Stimulated activated naive CD4-positive, alpha-beta T cell (primary cell): ENCODE measurements at regions not wholly inside any gene's neighbourhood (a gene's known extent, or its start where the extent isn't known, plus 50 kb on each side); places are given as distances from the start of the nearest gene placed in this dataset.
"Not testable (repeated sequence)": the region's sequence is repeated elsewhere in the genome, so short reads cannot be mapped to it uniquely, and the experiment has no call there.

Experiments used
- DNase-seq, 6 experiments: peaks; one replicate each; lab custom pipeline; 2025; lab: John Stamatoyannopoulos, UW

- DNase-seq: no peak
Observed at GRCh38 chr11:112617977-112618826, 343.0 kb upstream of the NCAM1 start.

DNA sequence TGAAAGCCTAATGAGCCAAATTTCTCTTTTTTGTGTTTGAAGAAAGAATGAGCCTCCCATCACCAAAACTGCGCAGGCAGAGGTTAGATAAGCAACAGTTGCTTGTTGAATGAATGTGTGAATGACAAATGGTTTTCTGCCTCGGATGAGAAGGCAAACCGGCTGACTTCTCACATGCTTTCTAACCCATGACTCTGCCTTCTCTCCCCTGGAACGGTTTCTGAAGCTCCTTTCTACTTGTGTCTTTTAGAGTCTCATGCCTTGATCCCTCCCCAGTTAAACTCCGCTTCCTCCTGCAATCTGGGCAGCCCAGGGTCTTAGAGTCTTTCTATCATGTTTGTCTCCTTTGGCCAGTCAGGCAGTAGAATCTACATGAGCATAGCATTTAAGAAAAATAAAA lies 342.1 kb upstream of the NCAM1 start:
- DNase-seq: no peak

DNA sequence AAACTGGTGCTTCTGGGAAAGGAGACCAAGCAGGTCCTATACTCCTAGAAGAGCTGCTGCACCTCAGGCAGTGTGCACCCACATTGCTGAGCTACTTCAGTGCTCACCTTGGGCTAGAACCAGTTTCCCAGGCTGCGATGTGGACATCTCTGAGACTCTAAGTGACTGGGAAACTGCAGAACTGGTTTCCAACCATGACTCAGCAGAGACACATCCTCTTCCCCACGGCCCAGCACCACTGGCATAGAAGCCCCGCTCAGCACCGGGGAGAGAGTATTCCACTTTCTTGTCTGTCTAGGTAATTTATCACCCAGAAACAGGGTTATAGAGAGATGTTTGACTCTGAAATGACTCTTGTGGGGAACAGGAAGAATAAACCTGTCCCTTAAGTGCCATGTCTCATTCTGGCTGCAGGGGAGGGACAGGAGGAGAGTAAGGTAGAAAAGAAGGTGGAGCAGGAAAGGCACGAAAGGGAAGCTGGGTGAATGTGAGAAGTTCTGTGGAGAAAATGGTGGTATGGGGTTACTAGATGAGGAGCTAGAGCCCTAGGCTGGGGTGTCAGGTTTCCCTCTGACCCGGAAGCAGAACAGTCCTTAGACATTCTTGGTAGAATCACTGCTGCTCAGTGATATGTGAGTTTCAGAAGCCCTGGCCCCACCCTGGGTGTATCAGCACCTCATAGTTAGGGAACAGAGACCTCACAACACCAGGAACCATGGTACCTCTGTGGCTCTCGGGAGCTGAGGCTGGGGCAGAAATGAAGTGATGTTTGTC lies 340.4 kb upstream of the NCAM1 start:
- DNase-seq: no peak

- DNase-seq: no peak
Observed at GRCh38 chr11:112623057-112623456, 338.2 kb upstream of the NCAM1 start.

DNA sequence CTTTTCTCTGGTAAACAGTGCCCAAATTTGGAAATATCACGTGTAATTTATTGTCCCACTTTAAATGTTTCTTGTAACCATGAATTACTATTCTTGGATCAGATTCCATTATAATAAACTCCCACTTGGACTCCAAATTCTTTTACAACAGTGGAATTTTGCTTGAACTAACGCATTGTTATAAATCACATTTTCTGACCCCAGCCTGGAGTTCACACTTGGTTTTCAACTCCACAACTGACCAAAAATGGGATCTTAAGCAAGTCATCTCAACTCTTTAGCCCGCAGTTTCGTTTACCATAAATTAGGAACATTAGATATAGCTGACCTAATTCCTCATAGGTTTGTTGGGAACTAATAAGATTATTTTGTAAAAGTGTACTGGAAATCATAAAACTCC lies 336.8 kb upstream of the NCAM1 start:
- no peak for DNase-seq

GRCh38 chr11:112624971-112625370 lies 336.2 kb upstream of the NCAM1 start:
- DNase-seq: not testable (repeated sequence)

- no peak for DNase-seq
Observed at GRCh38 chr11:112625814-112626213, 335.4 kb upstream of the NCAM1 start.

GRCh38 chr11:112626731-112627130 lies 334.5 kb upstream of the NCAM1 start:
- no peak for DNase-seq

DNA sequence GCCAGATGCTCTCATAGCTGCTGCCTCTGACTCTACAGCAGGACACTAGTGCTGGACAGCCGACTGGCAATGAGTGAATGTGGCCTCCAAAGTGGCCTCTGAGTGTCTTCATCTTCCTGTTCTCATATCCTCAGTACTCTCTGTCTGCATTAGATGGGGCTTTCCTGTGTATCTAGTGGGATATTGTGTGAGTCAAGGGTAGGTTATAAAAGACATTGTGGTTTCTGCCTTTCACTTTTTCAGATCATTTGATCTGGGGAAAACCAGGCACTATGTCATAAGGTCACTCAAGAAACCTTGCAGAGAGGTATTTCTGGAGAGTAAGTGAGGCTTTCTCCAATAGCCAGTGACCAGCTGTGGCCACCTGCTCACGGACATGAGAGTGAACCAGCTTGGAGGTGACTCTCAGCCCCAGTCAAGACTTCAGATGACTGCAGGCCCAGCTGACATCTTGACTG lies 333.6 kb upstream of the NCAM1 start:
- no peak for DNase-seq

DNA sequence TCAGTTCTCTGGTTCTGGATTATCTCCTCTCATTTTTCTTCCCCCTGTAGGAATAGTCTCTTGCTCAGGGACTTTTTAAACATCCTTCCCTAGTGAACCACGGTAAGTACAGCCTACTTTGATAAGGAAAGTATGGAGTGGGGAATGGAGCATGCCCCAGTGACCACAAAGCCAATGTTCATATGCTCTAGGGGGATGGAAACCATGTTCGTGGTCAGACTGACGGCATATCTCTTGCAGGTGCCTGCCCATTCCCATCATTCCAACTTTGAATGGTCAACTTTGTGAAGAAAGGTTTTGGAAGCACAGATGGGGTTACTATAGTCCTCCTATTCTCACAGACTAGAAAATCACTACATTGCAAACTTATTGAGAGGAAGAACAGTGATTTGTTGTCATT lies 332.5 kb upstream of the NCAM1 start:
- no peak for DNase-seq

GRCh38 chr11:112630496-112630895 lies 330.7 kb upstream of the NCAM1 start:
- no peak for DNase-seq

DNA sequence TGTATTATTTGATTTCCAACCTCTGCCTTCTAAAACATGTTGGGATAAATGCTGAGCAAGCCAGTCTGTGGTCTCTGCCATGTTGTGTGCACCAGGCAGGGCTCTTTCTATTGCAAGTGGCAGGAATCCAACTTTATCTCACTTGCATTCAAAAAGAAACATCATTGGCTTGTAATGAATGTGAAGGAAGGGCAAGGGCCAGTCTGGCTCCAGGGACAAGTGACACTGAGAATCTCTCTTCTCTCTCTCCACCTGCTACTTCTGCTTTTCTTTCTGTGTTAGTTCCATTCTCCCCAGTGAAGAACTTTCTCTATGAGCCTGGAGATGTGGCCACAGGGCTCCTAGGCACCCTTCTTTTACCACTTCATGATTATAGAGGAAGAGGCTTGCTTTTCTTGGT lies 329.9 kb upstream of the NCAM1 start:
- DNase-seq: no peak

GRCh38 chr11:112632866-112633505 lies 328.2 kb upstream of the NCAM1 start:
- DNase-seq: no peak

GRCh38 chr11:112634551-112634950 lies 326.7 kb upstream of the NCAM1 start:
- no peak for DNase-seq

- no peak for DNase-seq
Observed at GRCh38 chr11:112634995-112635737, 326.1 kb upstream of the NCAM1 start.

GRCh38 chr11:112637076-112637475 lies 324.1 kb upstream of the NCAM1 start:
- DNase-seq: no peak

DNA sequence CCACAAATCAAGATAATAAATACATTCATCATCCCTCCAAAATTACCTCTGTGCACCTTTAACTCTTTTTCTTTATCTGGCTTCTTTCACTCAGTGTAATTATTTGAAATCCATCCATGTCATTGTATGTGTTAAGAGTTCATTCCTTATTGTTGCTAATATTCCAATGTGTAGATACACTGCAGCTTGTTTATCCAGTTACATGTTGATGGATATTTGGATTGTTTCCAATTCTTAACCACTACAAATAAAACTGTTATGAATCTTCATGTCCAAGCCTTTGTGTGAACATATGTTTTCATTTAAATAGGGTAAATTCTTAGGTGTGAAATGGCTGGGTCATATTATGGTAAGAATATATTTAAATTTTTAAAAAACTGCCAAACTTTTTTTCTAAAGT lies 323.3 kb upstream of the NCAM1 start:
- DNase-seq: no peak

- no peak for DNase-seq
Observed at GRCh38 chr11:112639469-112639868, 321.8 kb upstream of the NCAM1 start.

DNA sequence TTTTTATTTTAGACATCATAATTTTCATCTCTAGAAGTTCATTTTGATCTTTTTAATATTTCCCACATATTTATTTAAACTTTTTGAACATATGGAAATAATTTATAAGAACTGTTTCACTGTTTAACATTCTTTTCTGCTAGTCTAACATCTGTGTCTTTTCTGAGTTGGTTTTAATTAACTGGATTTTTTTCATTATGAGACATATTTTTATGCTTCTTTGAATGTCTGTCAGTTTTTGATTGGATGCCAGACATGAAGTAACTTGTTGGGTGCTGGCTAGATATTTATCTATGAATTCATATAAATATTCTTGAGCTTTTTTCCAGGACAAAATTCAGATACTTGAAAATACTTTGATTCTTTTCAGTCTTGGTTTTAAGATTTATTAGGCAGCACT lies 317.8 kb upstream of the NCAM1 start:
- DNase-seq: no peak

GRCh38 chr11:112644410-112645131 lies 316.6 kb upstream of the NCAM1 start:
- no peak for DNase-seq

GRCh38 chr11:112649856-112650255 lies 311.4 kb upstream of the NCAM1 start:
- DNase-seq: no peak
